HG02610 (cell line): ENCODE measurements at regions not wholly inside any gene's neighbourhood (a gene's known extent, or its start where the extent isn't known, plus 50 kb on each side); places are given as distances from the start of the nearest gene placed in this dataset.
"Not testable (repeated sequence)": the region's sequence is repeated elsewhere in the genome, so short reads cannot be mapped to it uniquely, and the experiment has no call there.

Experiments used
- ATAC-seq: cut with Tn5 transposase; IDR thresholded peaks from one replicate; pipeline ENCODE4 v1.9.1; 2021; ENCODE audit warnings: mild to moderate bottlenecking, moderate library complexity; ENCODE audit not compliant: unreplicated experiment

DNA sequence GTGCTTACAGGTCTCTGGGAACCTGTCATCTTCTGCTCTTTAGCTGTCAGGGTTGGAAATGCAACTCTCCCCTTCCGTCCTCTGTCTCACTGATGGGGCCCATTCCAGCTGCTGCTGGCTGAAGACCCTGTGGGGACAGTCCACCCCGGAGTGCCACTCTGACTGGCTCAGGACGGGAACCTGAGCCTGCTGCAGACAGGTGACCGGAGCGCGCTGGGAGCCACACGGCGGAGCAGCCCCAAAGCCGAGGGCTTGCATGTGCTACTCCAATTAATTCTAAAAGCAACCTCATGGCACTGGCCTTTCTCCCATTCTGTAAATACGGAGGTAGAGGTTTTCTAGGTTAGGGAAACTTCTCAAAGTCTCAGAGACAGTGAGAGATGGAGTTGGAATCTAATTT lies 223.5 kb upstream of the PITRM1 start:
- ATAC-seq: no peak

GRCh38 chr10:3395458-3395861 lies 222.9 kb upstream of the PITRM1 start:
- ATAC-seq: no peak

DNA sequence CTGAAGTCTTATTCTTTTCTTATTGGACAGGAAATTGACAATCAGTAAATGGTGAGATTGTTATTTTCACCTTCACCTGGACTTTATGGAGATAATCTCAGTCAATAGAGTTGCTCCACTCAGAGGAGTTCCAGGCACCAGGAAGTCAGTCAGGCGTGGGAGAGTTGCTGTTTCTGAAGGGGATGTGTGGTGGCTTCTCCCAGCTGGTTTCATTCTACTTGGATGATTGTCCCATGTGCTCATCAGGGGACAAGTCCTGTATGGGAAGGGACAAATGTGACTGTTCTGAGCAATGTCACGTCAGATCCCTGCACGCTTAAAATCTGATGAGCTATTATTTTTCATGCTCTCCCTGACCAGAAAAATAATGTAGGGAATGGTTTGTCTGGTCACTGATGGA lies 222.5 kb upstream of the PITRM1 start:
- ATAC-seq: no peak

GRCh38 chr10:3393958-3394357 lies 221.4 kb upstream of the PITRM1 start:
- ATAC-seq: no peak

DNA sequence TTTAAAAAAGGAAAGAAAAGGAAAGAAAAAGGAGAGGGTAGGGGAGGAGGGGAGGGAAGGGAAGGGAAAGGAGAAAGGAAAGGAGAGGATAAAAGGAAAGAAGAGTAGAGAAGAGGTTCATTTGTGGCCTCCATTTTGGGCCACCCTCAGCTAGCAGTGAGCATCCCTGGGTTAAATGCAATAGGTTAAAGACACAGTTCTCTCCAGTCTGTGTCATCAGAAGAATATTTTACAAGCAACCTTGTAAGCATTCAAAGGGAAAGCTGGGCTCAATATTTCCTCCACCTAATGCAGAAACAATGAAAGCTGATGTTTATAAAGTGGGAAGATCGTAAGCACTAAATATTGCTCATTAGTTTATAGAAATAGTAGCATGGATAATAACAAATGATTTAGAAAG lies 219.1 kb upstream of the PITRM1 start:
- ATAC-seq: no peak

DNA sequence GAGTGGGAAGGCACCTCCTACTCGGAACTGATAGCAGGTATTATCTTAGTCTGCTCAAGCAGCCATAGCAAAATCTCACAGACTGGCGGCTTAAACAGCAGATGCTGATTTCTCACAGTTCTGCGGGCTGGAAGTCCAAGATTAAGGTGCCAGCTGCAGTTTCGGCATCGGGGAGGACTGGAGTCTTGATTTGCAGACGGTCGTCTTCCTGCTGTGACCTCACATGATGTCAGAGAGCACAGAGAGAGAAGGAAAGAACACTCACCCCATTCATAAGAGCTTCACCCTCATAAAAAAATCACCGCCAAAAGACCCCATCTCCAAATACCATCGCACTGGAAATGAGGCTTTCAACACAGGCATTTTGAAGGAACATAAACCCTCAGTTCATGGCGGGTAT lies 216.5 kb upstream of the PITRM1 start:
- ATAC-seq: no peak

DNA sequence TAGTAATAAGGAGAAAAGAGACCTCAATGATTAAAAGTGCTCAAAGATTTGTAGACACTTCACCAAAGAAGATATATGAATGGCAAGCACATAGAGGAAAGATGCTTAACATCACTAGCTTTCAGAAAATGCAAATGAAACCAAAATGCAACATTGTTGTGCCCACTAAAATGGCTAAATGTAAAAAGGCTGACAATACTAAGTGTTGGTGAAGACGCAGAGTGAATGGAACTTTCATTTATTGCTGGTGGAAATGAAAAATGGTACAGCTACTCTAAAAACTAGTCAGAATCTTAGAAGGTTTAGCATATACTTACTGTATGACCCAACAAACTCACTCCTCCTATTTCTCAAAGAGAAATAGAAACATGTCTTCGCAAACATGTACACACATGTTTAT lies 212.9 kb upstream of the PITRM1 start:
- ATAC-seq: no peak

- ATAC-seq: no peak
These were observed 209.5 kb upstream of the PITRM1 start for GRCh38 chr10:3382092-3382491.

DNA sequence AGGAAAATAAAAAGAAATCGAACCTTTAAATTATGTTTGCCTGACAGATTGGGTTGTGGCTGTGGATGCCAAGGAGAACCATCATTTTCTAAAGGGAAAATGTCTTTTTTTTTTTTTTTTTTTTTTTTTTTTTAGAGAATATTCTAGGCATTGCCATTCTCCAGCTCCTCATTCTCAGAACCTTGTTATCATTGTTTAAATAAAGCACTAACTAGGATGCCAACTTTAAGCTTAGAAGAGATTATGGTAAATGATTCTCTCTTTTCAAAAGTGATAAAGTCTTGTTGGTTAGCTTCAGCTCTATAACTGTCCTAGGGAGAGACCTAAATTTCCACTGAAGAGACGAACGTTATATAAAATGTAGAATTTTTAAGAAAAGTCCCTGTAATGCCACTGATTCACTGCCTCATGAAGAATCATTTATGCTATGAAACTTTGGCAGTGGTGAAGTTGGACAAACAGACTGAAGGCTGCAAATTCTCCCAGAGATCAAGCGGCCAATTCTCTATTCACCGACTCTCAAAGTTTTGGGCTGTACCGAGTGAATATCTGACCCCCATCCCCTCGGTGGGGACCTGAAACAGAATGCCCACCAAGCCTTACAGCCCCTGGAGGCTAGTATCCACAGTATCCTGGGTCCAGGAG lies 207.9 kb upstream of the PITRM1 start:
- ATAC-seq: no peak

- ATAC-seq: no peak
These were observed 204.0 kb upstream of the PITRM1 start for GRCh38 chr10:3376631-3377030.

DNA sequence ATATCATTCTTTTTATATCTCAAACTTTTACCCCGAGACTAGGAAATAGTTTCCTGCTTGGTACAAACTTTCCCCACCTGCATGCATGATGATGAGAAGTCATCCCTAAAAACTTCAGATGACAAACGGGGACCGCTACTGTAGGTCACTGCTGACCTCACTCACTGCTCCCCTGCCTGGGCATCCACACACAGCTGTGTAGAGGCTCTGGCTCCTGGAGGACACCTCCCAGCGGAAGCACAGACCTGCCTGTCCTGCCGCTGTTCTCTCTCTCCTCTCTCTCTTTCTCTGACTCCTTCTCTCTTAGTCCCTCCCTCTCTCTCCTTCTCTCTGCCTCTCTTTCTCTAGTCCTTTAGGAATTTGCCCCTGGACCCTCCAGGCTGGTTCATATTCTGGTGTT lies 202.9 kb upstream of the PITRM1 start:
- ATAC-seq: no peak

DNA sequence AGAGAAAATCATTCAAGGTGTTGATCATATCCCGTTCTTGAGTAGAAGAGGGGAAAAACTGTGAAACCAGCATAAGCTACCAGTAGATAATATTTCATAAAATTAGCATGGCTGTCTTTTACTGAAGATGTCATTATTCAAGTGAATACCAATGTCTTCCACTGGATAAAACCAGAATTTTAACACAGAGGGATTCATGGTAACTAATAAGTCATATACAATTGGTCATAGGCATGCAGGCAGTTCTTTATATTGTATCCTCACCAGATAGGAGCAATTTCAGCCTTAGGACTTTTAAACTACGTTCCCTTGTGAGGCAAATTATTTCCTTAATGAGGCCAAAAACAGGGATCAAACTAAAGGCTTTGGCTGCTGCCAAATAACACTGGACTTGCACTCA lies 202.3 kb upstream of the PITRM1 start:
- no peak for ATAC-seq

DNA sequence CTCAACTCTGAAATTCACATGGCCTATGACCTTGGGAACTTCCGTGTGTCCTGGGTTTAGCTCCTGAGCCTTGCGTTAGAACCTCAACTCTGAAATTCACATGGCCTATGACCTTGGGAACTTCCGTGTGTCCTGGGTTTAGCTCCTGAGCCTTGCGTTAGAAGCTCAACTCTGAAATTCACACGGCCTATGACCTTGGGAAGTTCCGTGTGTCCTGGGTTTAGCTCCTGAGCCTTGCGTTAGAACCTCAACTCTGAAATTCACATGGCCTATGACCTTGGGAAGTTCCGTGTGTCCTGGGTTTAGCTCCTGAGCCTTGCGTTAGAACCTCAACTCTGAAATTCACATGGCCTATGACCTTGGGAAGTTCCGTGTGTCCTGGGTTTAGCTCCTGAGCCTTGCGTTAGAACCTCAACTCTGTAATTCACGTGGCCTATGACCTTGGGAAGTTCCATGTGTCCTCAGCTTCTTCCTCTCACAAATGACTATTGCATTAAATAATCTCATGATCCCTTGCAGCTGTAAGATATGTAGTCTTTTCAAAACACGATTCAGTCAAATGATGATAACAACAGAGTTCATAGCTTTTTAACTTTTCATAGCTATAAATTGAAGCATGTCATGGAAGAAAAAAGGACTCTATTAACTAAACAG lies 200.9 kb upstream of the PITRM1 start:
- not testable (repeated sequence) for ATAC-seq

DNA sequence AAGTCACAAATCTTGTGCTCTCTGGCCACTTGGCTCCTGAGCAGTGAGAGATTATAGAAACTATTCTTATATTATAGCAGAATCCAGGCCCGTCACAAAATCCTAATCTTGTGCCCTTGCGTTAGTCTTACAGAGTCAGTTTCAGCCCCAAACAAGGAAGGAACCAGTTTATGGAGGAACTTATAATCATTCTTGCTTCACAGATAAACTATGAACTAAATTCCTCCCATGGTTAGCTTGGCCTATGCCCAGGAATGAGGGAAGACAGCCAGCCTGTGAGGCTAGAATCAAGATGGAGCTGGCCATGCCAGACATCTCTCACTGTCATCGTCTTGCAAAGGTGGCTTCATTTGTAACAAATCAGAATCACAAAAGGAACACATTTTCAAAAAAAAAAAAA lies 199.7 kb upstream of the PITRM1 start:
- ATAC-seq: no peak

- not testable (repeated sequence) for ATAC-seq
These were observed 199.0 kb upstream of the PITRM1 start for GRCh38 chr10:3371624-3372023.

DNA sequence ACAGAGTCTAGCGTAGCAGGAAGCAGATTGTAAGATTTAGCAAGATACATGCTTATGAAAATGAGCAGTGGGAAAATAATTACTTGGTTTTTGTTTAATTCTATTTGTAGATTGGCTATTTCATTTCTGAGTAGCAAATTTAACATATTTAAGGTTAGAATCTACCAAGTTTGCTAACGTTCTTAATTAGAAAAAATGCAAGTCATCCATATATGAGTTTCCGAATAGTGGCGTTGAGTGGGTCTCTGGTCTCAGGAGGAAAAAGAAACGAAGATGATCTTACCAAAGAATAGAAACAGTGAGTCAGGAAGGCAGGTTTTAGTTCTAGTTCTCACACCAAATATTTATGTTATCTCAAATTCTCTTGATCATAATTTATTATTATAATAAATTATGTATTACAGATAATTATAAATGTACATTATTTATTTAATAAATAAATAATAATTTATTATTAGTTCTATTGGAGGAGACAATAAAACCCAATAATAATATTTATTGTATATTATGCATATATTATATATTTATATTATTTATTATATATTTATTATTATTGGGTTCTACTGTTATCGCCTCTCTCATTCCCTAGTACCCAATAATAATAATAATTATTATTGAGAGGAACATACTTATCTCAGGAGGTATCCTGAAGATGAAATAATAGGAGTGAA lies 194.3 kb upstream of the PITRM1 start:
- no peak for ATAC-seq

DNA sequence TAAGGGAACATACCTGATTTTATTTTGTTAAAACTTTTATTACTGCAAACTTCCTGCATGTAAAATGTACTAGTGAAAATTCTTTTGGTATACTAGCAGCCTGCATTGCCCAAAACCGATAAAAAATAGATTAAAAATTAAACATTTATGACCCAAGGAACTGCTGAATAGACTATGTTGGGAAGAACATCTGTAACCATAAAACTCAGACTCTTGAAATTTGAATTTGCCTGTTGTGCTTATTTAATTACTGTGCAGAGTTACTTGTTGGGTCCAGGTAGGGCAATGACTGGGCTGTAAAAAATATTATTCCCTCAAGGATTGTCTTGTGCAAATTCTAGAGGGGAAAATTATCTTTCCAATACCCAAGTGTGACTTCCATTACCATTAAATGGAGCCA lies 193.5 kb upstream of the PITRM1 start:
- no peak for ATAC-seq

GRCh38 chr10:3365630-3366029 lies 193.0 kb upstream of the PITRM1 start:
- ATAC-seq: no peak

- no peak for ATAC-seq
These were observed 192.3 kb upstream of the PITRM1 start for GRCh38 chr10:3364768-3365480.

DNA sequence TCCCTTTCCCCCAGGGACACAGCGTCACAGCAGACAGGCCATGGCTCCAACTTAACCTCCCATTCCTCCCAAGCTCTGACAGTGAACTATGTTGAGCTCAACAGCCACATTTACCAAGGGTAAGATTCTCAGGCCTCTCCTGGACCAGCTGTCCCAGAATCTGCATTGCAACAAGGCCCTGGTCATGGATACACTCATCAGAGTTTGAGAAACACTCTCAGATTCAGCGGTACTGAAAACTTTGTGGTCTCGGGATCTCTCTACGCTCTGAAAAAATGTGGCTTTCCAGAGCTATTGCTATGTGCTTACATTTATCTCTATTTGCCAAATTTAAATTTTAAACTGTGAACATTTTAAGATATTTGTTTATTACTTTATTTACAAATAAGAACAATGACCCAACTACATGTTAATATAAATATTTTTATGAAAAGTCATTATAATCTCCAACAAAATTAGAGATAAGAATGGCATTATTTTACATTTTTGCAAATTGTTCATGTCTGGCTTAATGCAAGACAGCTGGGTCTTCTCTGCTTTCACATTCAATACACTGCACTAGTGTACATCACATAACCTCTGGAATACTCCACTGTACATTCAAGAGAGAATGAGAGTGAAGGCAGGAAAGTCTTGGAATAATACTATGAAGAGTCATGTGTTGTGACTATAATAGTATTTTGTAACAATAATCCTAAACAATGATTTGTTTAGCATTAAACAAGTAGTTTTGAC lies 190.9 kb upstream of the PITRM1 start:
- no peak for ATAC-seq

GRCh38 chr10:3362394-3362793 lies 189.8 kb upstream of the PITRM1 start:
- ATAC-seq: no peak
